ENCODE measurements at regions not wholly inside any gene's neighbourhood (a gene's known extent, or its start where the extent isn't known, plus 50 kb on each side); places are given as distances from the start of the nearest gene placed in this dataset.

DNA sequence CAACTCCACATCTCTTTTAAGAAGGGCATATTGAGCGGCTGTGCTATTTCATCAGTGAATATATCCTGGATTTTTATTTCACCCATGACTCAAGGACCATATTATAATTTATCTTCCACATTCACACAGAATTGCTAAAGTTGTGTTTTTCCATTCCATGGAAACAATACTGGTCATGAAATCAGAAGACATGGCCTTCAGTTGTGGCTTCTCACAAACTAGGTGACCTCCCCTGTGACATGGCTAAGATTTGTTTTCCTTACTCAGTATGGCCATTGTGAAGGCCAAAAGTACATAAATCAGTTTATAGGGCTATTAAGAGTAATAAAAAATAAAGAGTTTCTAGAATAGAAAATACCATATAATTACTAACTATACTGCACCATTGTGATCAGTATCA is 415.6 kb downstream of the OXSM start:
- DNase-seq (no peak), ATAC-seq (ENCODE audit: insufficient read depth, low read depth) (no peak)
- no peaks in the 10 kb centered on the region for H4K20me1 ChIP-seq (ENCODE audit: insufficient read depth, low read length)
- no peaks in the 10 kb centered on the region for H3K79me2 ChIP-seq (ENCODE audit: insufficient read depth, low read length)
- H3K27me3 ChIP-seq (ENCODE audit: insufficient read depth, low read length, poor library complexity): no peaks in the 10 kb centered on the region
- no peak for TF ChIP-seq EZH2 (IDR thresholded peaks at IDR 0.05; ENCODE audit: borderline replicate concordance, low read depth, low read length, severe bottlenecking)
- TF ChIP-seq, protein P1, sequence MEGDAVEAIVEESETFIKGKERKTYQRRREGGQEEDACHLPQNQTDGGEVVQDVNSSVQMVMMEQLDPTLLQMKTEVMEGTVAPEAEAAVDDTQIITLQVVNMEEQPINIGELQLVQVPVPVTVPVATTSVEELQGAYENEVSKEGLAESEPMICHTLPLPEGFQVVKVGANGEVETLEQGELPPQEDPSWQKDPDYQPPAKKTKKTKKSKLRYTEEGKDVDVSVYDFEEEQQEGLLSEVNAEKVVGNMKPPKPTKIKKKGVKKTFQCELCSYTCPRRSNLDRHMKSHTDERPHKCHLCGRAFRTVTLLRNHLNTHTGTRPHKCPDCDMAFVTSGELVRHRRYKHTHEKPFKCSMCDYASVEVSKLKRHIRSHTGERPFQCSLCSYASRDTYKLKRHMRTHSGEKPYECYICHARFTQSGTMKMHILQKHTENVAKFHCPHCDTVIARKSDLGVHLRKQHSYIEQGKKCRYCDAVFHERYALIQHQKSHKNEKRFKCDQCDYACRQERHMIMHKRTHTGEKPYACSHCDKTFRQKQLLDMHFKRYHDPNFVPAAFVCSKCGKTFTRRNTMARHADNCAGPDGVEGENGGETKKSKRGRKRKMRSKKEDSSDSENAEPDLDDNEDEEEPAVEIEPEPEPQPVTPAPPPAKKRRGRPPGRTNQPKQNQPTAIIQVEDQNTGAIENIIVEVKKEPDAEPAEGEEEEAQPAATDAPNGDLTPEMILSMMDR (IDR thresholded peaks at IDR 0.05; ENCODE audit: borderline replicate concordance, extremely low read depth, low read length, poor library complexity, severe bottlenecking): no peak
- H3K4me2 ChIP-seq (ENCODE audit: insufficient read depth, low read length): no peak overlapping the region
- no peaks in the 10 kb centered on the region for H3K36me3 ChIP-seq (ENCODE audit: insufficient read depth, low read length)
- no peak overlapping the region for H3K4me3 ChIP-seq (ENCODE audit: low read depth in 1 of 2, low read length in 2 of 2)
- no peak overlapping the region for H3K27ac ChIP-seq (ENCODE audit: low read length)
- no peaks in the 10 kb centered on the region for H3K9me3 ChIP-seq (ENCODE audit: insufficient read depth, low read length, severe bottlenecking)
- no peaks in the 10 kb centered on the region for H3K4me1 ChIP-seq (ENCODE audit: insufficient read depth, low read length)
- no peak overlapping the region for H3K9ac ChIP-seq (ENCODE audit: low read depth, low read length)
- H2AFZ ChIP-seq (ENCODE audit: low read depth, low read length): no peak overlapping the region

DNA sequence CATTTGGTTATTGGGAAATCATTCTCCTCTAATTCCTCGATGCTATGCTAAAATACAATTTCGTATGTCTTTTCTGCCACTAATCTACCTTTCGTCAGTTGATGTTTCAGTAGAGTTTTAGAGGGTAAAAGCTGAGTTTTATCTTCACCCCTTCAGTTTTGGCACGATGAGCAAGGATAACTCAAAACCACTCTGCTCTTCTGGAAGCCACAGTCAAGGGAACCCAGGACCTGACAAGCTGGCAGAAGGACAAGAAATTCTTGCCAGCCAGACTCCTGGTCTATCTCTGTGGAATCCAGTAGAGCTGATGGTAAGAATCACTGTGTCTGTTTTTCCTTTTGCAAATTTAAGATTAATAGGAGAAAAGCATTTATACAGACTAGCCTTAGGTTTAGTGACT is 414.4 kb upstream of the LRRC3B start:
- Histone ChIP-seq H3K9me3 (ENCODE audit: insufficient read depth, low read length, severe bottlenecking) (no peaks in the 10 kb centered on the region), H2AFZ (ENCODE audit: low read depth, low read length) (no peak overlapping the region)
- no peak for TF ChIP-seq EZH2 (IDR thresholded peaks at IDR 0.05; ENCODE audit: borderline replicate concordance, low read depth, low read length, severe bottlenecking)
- TF ChIP-seq, protein P1 (IDR thresholded peaks at IDR 0.05; ENCODE audit: borderline replicate concordance, extremely low read depth, low read length, poor library complexity, severe bottlenecking): no peak

DNA sequence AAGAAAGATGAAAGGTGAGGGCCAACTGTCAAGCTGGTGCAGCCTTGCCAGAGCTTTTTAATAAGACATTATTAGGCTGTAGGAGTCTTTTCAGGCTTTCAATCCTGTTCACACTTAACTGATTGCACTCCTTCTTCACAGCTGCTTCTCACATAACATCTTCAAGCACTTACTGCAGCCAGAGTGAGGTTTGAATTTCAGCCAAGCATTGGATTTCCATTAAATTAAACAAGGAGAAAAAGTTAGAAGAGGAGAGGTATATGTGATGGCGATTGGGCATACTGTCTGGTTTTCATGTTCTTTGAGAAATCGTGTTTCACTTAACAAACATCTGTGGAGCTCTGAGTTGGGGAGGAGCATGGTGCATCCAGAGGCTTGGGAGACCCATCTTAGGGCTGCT is 392.8 kb upstream of the LRRC3B start:
- DNase-seq: no peak
- no peaks in the 10 kb centered on the region for H3K36me3 ChIP-seq (ENCODE audit: insufficient read depth, low read length)
- H2AFZ ChIP-seq (ENCODE audit: low read depth, low read length): no peak overlapping the region
- H3K9me3 ChIP-seq (ENCODE audit: insufficient read depth, low read length, severe bottlenecking): no peaks in the 10 kb centered on the region
- H3K4me3 ChIP-seq (ENCODE audit: low read depth in 1 of 2, low read length in 2 of 2): no peak overlapping the region
- H3K27ac ChIP-seq (ENCODE audit: low read length): no peak overlapping the region
- H4K20me1 ChIP-seq (ENCODE audit: insufficient read depth, low read length): no peaks in the 10 kb centered on the region
- no peak for ATAC-seq (ENCODE audit: insufficient read depth, low read depth)
- H3K9ac ChIP-seq (ENCODE audit: low read depth, low read length): no peak overlapping the region
- no peaks in the 10 kb centered on the region for H3K27me3 ChIP-seq (ENCODE audit: insufficient read depth, low read length, poor library complexity)
- no peaks in the 10 kb centered on the region for H3K4me1 ChIP-seq (ENCODE audit: insufficient read depth, low read length)
- TF ChIP-seq, protein P1 (IDR thresholded peaks at IDR 0.05; ENCODE audit: borderline replicate concordance, extremely low read depth, low read length, poor library complexity, severe bottlenecking): no peak
- no peak for TF ChIP-seq EZH2 (IDR thresholded peaks at IDR 0.05; ENCODE audit: borderline replicate concordance, low read depth, low read length, severe bottlenecking)
- H3K4me2 ChIP-seq (ENCODE audit: insufficient read depth, low read length): no peak overlapping the region
- no peaks in the 10 kb centered on the region for H3K79me2 ChIP-seq (ENCODE audit: insufficient read depth, low read length)

More for the DNA sequence above, 414.4 kb upstream of the LRRC3B start:
- H3K4me3 ChIP-seq (ENCODE audit: low read depth in 1 of 2, low read length in 2 of 2): no peak overlapping the region
- no peak overlapping the region for H3K4me2 ChIP-seq (ENCODE audit: insufficient read depth, low read length)
- no peaks in the 10 kb centered on the region for H3K27me3 ChIP-seq (ENCODE audit: insufficient read depth, low read length, poor library complexity)
- H3K9ac ChIP-seq (ENCODE audit: low read depth, low read length): no peak overlapping the region
- no peak for DNase-seq
- H3K79me2 ChIP-seq (ENCODE audit: insufficient read depth, low read length): no peaks in the 10 kb centered on the region
- H3K4me1 ChIP-seq (ENCODE audit: insufficient read depth, low read length): no peaks in the 10 kb centered on the region
- no peak overlapping the region for H3K27ac ChIP-seq (ENCODE audit: low read length)
- no peaks in the 10 kb centered on the region for H3K36me3 ChIP-seq (ENCODE audit: insufficient read depth, low read length)
- no peak for ATAC-seq (ENCODE audit: insufficient read depth, low read depth)
- H4K20me1 ChIP-seq (ENCODE audit: insufficient read depth, low read length): no peaks in the 10 kb centered on the region

DNA sequence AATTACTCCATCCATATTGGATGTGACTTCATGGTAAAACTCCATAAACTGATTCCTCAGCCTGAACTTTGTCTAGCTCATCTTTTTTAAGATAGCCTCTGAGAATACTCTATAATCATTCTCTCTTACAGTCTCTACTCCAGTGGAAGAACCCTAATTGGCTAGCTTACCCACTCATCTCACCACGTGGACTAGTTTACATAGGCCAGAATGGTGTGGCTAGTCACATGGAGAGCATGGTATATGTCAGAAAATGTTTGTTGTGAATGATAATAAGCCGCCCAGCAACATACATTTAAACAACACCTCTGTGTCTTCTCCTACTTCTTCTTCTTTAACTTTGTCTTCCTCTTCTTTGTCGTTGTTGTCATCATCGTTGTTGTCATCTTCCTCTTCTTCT is 389.2 kb upstream of the LRRC3B start:
- H3K9me3 ChIP-seq (ENCODE audit: insufficient read depth, low read length, severe bottlenecking): no peaks in the 10 kb centered on the region
- H3K79me2 ChIP-seq (ENCODE audit: insufficient read depth, low read length): no peaks in the 10 kb centered on the region
- H4K20me1 ChIP-seq (ENCODE audit: insufficient read depth, low read length): no peaks in the 10 kb centered on the region
- no peak overlapping the region for H3K4me3 ChIP-seq (ENCODE audit: low read depth in 1 of 2, low read length in 2 of 2)
- H3K36me3 ChIP-seq (ENCODE audit: insufficient read depth, low read length): no peaks in the 10 kb centered on the region
- no peak overlapping the region for H2AFZ ChIP-seq (ENCODE audit: low read depth, low read length)
- no peak for DNase-seq
- ATAC-seq (ENCODE audit: insufficient read depth, low read depth): no peak
- no peaks in the 10 kb centered on the region for H3K4me1 ChIP-seq (ENCODE audit: insufficient read depth, low read length)
- H3K9ac ChIP-seq (ENCODE audit: low read depth, low read length): no peak overlapping the region
- H3K27me3 ChIP-seq (ENCODE audit: insufficient read depth, low read length, poor library complexity): no peaks in the 10 kb centered on the region
- H3K4me2 ChIP-seq (ENCODE audit: insufficient read depth, low read length): no peak overlapping the region
- TF ChIP-seq, protein P1 (IDR thresholded peaks at IDR 0.05; ENCODE audit: borderline replicate concordance, extremely low read depth, low read length, poor library complexity, severe bottlenecking): no peak
- no peak for TF ChIP-seq EZH2 (IDR thresholded peaks at IDR 0.05; ENCODE audit: borderline replicate concordance, low read depth, low read length, severe bottlenecking)
- H3K27ac ChIP-seq (ENCODE audit: low read length): no peak overlapping the region

Measured in DND-41 (cell line).